Right atrium auricular region (tissue), 2 donors: ENCODE measurements at regions not wholly inside any gene's neighbourhood (a gene's known extent, or its start where the extent isn't known, plus 50 kb on each side); places are given as distances from the start of the nearest gene placed in this dataset.
"Not testable (repeated sequence)": the region's sequence is repeated elsewhere in the genome, so short reads cannot be mapped to it uniquely, and the experiment has no call there.

ENCODE experiments used
- DNase-seq: peaks from one replicate; pipeline ENCODE4 v3.0.0-alpha.2; 2019; ENCODE audit warnings: low spot score
- H3K27ac ChIP-seq, 2 donors: fragments of 200-600 bp; sonication (generic); 1 replicate in 1 of 2; 2 replicates in 1 of 2; pipeline ENCODE4 v1.5.1; 2016 to 2019
- H3K27me3 ChIP-seq, 2 donors: fragments of 200-600 bp; sonication (generic); one replicate each; pipeline versions ENCODE4 v1.5.1 to v1.6.0; 2017 to 2019
- H3K36me3 ChIP-seq: fragments of 200-600 bp; sonication (generic); one replicate; pipeline ENCODE4 v1.5.1; 2016
- H3K4me1 ChIP-seq, 2 donors: fragments of 200-600 bp; sonication (generic); one replicate each; pipeline versions ENCODE4 v1.5.1 to v1.6.0; 2017 to 2019
- H3K4me3 ChIP-seq, 2 donors: fragments of 200-600 bp; sonication (generic); 1 replicate in 1 of 2; 2 replicates in 1 of 2; pipeline ENCODE4 v1.5.1; 2017 to 2019; ENCODE audit warnings: mild to moderate bottlenecking in 1 of 2, moderate library complexity in 1 of 2
- H3K9me3 ChIP-seq, 2 donors: fragments of 200-600 bp; sonication (generic); one replicate each; pipeline ENCODE4 v1.5.1; 2019
- TF ChIP-seq, protein P1 (sequence below), 2 donors: fragments of 200-600 bp; sonication (generic); IDR thresholded peaks; one replicate each; pipeline ENCODE4 v1.5.1; 2019; ENCODE audit warnings: antibody characterized with exemption in 2 of 2

GRCh38 chr2:187198136-187198535 lies 249.9 kb downstream of the CALCRL start:
- Histone ChIP-seq H3K4me1 (no peaks in the 10 kb centered on the region), H3K4me3 (no peak overlapping the region), H3K27me3 (no peaks in the 10 kb centered on the region), H3K36me3 (no peaks in the 10 kb centered on the region), H3K9me3 (no peaks in the 10 kb centered on the region), H3K27ac (no peak overlapping the region)
- TF ChIP-seq, protein P1, sequence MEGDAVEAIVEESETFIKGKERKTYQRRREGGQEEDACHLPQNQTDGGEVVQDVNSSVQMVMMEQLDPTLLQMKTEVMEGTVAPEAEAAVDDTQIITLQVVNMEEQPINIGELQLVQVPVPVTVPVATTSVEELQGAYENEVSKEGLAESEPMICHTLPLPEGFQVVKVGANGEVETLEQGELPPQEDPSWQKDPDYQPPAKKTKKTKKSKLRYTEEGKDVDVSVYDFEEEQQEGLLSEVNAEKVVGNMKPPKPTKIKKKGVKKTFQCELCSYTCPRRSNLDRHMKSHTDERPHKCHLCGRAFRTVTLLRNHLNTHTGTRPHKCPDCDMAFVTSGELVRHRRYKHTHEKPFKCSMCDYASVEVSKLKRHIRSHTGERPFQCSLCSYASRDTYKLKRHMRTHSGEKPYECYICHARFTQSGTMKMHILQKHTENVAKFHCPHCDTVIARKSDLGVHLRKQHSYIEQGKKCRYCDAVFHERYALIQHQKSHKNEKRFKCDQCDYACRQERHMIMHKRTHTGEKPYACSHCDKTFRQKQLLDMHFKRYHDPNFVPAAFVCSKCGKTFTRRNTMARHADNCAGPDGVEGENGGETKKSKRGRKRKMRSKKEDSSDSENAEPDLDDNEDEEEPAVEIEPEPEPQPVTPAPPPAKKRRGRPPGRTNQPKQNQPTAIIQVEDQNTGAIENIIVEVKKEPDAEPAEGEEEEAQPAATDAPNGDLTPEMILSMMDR (IDR thresholded peaks at IDR 0.05): no peak
- no peak for DNase-seq

- TF ChIP-seq, protein P1 (IDR thresholded peaks at IDR 0.05): no peak
- H3K27ac ChIP-seq: no peak overlapping the region
- DNase-seq: no peak
- H3K27me3 ChIP-seq: no peaks in the 10 kb centered on the region
- no peaks in the 10 kb centered on the region for H3K9me3 ChIP-seq
- H3K36me3 ChIP-seq: no peaks in the 10 kb centered on the region
- no peak overlapping the region for H3K4me3 ChIP-seq
- no peaks in the 10 kb centered on the region for H3K4me1 ChIP-seq
Observed at GRCh38 chr2:187194049-187194448, 254.0 kb downstream of the CALCRL start.

DNA sequence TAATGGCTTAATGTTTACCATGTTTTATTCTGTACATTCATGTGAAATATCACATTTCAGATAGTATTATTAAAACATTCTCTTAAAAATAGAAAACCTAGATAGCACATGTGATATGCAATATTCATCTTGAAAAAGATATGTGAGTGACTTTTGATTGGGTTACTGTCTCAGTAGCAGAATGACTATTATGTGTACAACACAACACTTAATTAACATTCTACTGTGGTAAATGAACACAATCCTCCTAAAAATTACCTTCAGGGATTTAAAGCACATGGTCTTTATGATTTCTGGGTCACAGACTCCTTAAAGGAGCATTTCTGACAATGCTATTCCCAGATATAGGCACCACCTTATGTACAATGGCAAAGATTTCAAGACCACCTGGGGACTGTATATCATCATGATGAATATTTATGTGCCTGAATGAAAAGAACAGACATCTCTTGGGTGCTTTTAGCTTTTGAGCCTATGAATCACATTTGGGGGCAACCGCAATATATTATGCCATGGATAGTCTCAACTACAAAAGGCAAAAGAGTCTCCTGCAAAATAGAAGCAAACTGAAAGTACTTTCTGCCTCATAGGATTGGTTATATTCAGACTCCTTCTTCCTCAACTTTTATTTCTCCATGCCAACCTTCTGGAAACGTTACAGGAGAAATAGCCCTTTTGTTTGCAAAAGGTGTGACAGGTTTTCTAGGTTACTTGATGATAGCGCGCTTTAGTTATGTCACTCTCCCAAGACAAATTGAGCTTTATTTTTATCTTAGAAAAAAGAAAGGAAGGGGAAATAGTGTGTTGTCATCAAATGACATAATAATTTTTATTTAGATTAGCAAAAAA lies 259.0 kb downstream of the CALCRL start:
- TF ChIP-seq, protein P1 (IDR thresholded peaks at IDR 0.05): no peak
- H3K4me1 ChIP-seq: no peaks in the 10 kb centered on the region

GRCh38 chr2:187187519-187187918 lies 260.5 kb downstream of the CALCRL start:
- no peaks in the 10 kb centered on the region for H3K27me3 ChIP-seq
- H3K27ac ChIP-seq: no peak overlapping the region
- H3K9me3 ChIP-seq: peaks cover 0 to 1% of the 10 kb centered on the region in 2 donors
- no peak for DNase-seq
- no peaks in the 10 kb centered on the region for H3K36me3 ChIP-seq
- TF ChIP-seq, protein P1 (IDR thresholded peaks at IDR 0.05): no peak
- no peaks in the 10 kb centered on the region for H3K4me1 ChIP-seq
- no peak overlapping the region for H3K4me3 ChIP-seq

More for the DNA sequence above, 259.0 kb downstream of the CALCRL start:
- Histone ChIP-seq H3K4me3 (no peak overlapping the region), H3K36me3 (no peaks in the 10 kb centered on the region), H3K9me3 (no peaks in the 10 kb centered on the region), H3K27me3 (no peaks in the 10 kb centered on the region), H3K27ac (no peak overlapping the region)
- DNase-seq: no peak

DNA sequence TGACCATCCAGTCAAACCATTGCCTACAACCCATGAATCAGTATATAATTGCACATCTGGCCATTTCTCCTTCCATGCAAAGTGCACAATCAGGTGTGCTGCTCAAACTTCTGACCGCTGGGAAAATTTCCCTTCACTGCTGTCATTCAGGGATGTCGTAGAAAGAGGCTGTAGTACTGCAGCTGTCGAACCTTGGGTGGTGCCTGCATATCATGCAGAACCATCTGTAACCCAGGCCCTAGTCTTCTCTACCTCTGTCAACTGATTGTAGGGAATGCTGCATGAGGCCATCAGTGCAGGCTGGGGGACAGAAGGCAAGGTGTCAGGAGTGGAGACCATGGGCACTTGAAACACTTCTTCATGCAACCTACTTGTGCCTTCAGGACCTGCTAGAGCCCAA lies 267.5 kb downstream of the CALCRL start:
- H3K4me1 ChIP-seq: no peaks in the 10 kb centered on the region
- H3K27ac ChIP-seq: no peak overlapping the region
- DNase-seq: no peak
- H3K27me3 ChIP-seq: no peaks in the 10 kb centered on the region
- H3K4me3 ChIP-seq: no peak overlapping the region
- H3K36me3 ChIP-seq: no peaks in the 10 kb centered on the region
- TF ChIP-seq, protein P1 (IDR thresholded peaks at IDR 0.05): no peak
- H3K9me3 ChIP-seq: peaks cover 0 to 5% of the 10 kb centered on the region in 2 donors

DNA sequence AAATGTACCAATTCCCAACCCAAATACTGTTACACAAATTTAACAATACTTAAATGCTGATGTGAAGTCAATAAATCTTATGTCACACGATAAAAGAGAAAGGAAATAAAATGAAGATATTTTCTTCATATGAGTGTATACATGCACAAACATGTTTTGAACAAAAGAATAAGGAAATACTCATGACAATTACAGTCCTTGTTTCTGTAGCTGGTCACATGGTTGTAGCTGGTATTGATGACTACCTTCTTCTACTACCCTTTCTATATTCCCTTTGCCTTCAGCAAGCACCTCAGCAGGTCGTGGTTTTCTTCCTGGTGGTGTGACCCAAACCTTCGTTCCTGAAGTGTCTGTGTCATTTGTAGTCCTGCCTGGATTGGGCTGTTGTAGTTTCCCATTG lies 269.2 kb downstream of the CALCRL start:
- not testable (repeated sequence) for H3K4me3 ChIP-seq, DNase-seq, H3K9me3 ChIP-seq, H3K36me3 ChIP-seq, H3K27me3 ChIP-seq, H3K27ac ChIP-seq, H3K4me1 ChIP-seq
